DND-41 (cell line): ENCODE measurements at regions not wholly inside any gene's neighbourhood (a gene's known extent, or its start where the extent isn't known, plus 50 kb on each side); places are given as distances from the start of the nearest gene placed in this dataset.

Source experiments
- ATAC-seq: fragments of 200-7000 bp; cut with Tn5 transposase; 3 replicates; pipeline ENCODE4 v1.9.1; 2021; ENCODE audit warnings: low read depth; ENCODE audit not compliant: insufficient read depth
- DNase-seq: peaks from one replicate; pipeline ENCODE4 v3.0.0-alpha.2; 2020
- H2AFZ ChIP-seq: 2 replicates; pipeline ENCODE4 v1.6.0; 2012; ENCODE audit warnings: low read depth, low read length
- H3K27ac ChIP-seq: 2 replicates; pipeline ENCODE4 v1.5.1; 2012; ENCODE audit warnings: low read length, inconsistent platforms
- H3K27me3 ChIP-seq: fragments of 200-600 bp; sonication (generic); 2 replicates; pipeline ENCODE4 v1.6.0; 2012; ENCODE audit warnings: low read length, mild to moderate bottlenecking, inconsistent platforms; ENCODE audit not compliant: insufficient read depth, poor library complexity
- H3K36me3 ChIP-seq: 2 replicates; pipeline ENCODE4 v1.5.1; 2012; ENCODE audit warnings: low read length, inconsistent platforms; ENCODE audit not compliant: insufficient read depth
- H3K4me1 ChIP-seq: 2 replicates; pipeline ENCODE4 v1.5.1; 2012; ENCODE audit warnings: mild to moderate bottlenecking, low read length; ENCODE audit not compliant: insufficient read depth
- H3K4me2 ChIP-seq: 2 replicates; pipeline ENCODE4 v1.6.0; 2012; ENCODE audit warnings: mild to moderate bottlenecking, moderate library complexity, low read length, inconsistent platforms; ENCODE audit not compliant: insufficient read depth
- H3K4me3 ChIP-seq, 2 experiments: fragments of 200-600 bp in 1 of 2; shearing (Covaris generic) in 1 of 2; 2 replicates each; pipeline ENCODE4 v1.5.1; 2012 to 2016; ENCODE audit warnings: inconsistent platforms in 2 of 2, low read length in 2 of 2, mild to moderate bottlenecking in 2 of 2, low read depth in 1 of 2, moderate library complexity in 1 of 2
- H3K79me2 ChIP-seq: 2 replicates; pipeline ENCODE4 v1.6.0; 2012; ENCODE audit warnings: low read length, inconsistent platforms; ENCODE audit not compliant: insufficient read depth
- H3K9ac ChIP-seq: 2 replicates; pipeline ENCODE4 v1.6.0; 2012; ENCODE audit warnings: low read depth, mild to moderate bottlenecking, inconsistent platforms, low read length, moderate library complexity
- H3K9me3 ChIP-seq: 2 replicates; pipeline ENCODE4 v1.5.1; 2012; ENCODE audit warnings: low read length, moderate library complexity, mild to moderate bottlenecking, inconsistent platforms; ENCODE audit not compliant: insufficient read depth, severe bottlenecking
- H4K20me1 ChIP-seq: 2 replicates; pipeline ENCODE4 v1.6.0; 2012; ENCODE audit warnings: low read length; ENCODE audit not compliant: insufficient read depth
- CTCF ChIP-seq: IDR thresholded peaks from 2 replicates; pipeline ENCODE4 v1.5.1; 2012; ENCODE audit warnings: borderline replicate concordance, low read length, moderate library complexity, mild to moderate bottlenecking; ENCODE audit not compliant: poor library complexity, severe bottlenecking; ENCODE audit errors: extremely low read depth
- EZH2 ChIP-seq: IDR thresholded peaks from 3 replicates; pipeline ENCODE4 v1.6.1; 2012; ENCODE audit warnings: borderline replicate concordance, low read depth, mild to moderate bottlenecking, moderate library complexity, low read length, inconsistent platforms; ENCODE audit not compliant: severe bottlenecking

GRCh38 chr16:54647216-54647615 is 283.4 kb upstream of the IRX5 start:
- TF ChIP-seq CTCF: no peak
- no peak for TF ChIP-seq EZH2
- Histone ChIP-seq H4K20me1 (no peaks in the 10 kb centered on the region), H3K79me2 (no peaks in the 10 kb centered on the region), H3K27ac (no peak overlapping the region), H3K9ac (no peak overlapping the region), H3K27me3 (no peaks in the 10 kb centered on the region), H2AFZ (no peak overlapping the region), H3K36me3 (no peaks in the 10 kb centered on the region), H3K4me3 (no peak overlapping the region), H3K9me3 (no peaks in the 10 kb centered on the region), H3K4me2 (no peak overlapping the region), H3K4me1 (no peaks in the 10 kb centered on the region)
- DNase-seq (no peak), ATAC-seq (no peak)

GRCh38 chr16:54645345-54645744 is 285.3 kb upstream of the IRX5 start:
- no peaks in the 10 kb centered on the region for H3K9me3 ChIP-seq
- H3K79me2 ChIP-seq: no peaks in the 10 kb centered on the region
- H3K4me1 ChIP-seq: no peaks in the 10 kb centered on the region
- H3K27me3 ChIP-seq: no peaks in the 10 kb centered on the region
- TF ChIP-seq EZH2 (no peak), CTCF (no peak)
- no peaks in the 10 kb centered on the region for H3K36me3 ChIP-seq
- no peak overlapping the region for H3K4me2 ChIP-seq
- no peak overlapping the region for H3K9ac ChIP-seq
- H3K27ac ChIP-seq: no peak overlapping the region
- H2AFZ ChIP-seq: no peak overlapping the region
- H3K4me3 ChIP-seq: no peak overlapping the region
- DNase-seq (no peak), ATAC-seq (no peak)
- H4K20me1 ChIP-seq: no peaks in the 10 kb centered on the region

GRCh38 chr16:54636221-54636793 is 294.4 kb upstream of the IRX5 start:
- Histone ChIP-seq H3K4me1 (no peaks in the 10 kb centered on the region), H3K4me2 (no peak overlapping the region)
- no peak for TF ChIP-seq CTCF
- no peak for TF ChIP-seq EZH2

More at GRCh38 chr16:54636221-54636793, 294.4 kb upstream of the IRX5 start:
- no peak for ATAC-seq
- no peak overlapping the region for H3K27ac ChIP-seq
- no peaks in the 10 kb centered on the region for H3K36me3 ChIP-seq
- no peaks in the 10 kb centered on the region for H3K79me2 ChIP-seq
- H3K4me3 ChIP-seq: no peak overlapping the region
- H3K27me3 ChIP-seq: no peaks in the 10 kb centered on the region
- no peak overlapping the region for H2AFZ ChIP-seq
- no peak for DNase-seq
- H3K9me3 ChIP-seq: no peaks in the 10 kb centered on the region
- H3K9ac ChIP-seq: no peak overlapping the region
- no peaks in the 10 kb centered on the region for H4K20me1 ChIP-seq
